ENCODE measurements at regions not wholly inside any gene's neighbourhood (a gene's known extent, or its start where the extent isn't known, plus 50 kb on each side); places are given as distances from the start of the nearest gene placed in this dataset.

DNA sequence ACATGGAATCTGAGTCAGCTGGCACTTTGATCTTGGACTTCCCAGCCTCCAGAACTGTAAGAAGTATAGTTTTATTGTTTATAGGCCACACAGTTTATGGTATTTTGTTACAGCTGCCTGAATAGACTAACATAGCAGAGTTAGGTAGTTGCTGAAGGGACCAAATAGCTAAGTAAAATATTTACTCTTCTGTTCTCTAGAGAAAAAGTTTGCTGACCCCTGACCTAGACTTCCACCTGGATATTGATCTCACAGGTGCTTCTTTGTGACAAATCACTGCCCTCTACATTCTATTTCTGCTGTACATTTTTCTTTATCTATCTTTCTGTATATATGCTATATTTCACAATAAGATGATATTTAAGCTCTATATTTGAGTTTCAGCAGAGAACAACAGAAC lies 212.5 kb downstream of the CSNK2A3 start:
- DNase-seq = no peak

DNA sequence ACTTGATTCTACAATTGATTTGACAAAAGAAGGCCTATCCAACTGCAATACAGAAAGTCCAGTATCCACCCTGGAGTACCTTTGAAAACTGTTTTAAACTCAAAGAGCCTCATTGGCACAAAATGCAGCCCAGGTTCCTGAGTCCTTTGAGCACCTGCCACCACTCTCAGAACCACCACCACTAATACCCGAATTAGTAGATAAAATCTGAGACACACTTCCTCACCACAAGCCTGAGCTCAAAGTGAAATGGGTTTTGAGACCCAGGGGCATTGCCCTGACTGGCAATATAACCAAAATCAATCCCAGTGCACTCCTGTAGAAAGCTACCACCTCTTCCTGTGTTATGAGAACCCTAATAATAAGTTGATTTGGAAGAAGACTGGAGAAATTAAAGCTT lies 215.7 kb downstream of the CSNK2A3 start:
- DNase-seq = no peak

DNA sequence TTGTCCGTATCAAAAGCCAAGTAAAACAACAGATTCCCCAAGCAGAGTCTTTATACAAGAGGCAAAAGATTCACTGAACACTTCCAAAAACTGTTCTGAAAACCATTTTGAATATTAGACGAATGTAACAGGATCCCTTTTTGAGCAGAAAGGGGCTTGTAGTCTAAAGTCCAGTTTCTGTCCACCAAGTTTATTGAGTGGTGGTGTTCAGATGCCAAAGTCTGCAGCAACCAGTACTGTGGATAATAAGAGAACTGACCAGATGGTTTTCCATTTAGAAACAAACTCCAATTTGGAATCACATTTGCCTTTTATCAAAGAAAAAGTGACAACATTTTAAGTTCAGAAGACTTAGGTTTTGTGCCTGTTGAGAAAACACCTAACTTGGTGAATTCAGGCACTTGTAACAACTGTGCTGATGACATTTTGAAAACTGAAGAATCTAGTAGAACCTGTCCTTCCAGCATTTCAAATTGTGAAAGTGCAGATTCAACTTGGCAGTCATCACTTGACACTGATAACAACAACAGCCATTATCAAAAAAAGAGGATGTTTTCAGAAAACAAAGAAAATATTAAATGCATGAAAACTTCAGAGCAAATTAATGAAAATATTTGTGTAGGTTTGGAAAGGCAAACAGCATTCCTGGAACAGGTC lies 217.1 kb downstream of the CSNK2A3 start:
- DNase-seq = no peak

GRCh38 chr11:11129118-11129517 lies 223.9 kb downstream of the CSNK2A3 start:
- no peak for DNase-seq

DNA sequence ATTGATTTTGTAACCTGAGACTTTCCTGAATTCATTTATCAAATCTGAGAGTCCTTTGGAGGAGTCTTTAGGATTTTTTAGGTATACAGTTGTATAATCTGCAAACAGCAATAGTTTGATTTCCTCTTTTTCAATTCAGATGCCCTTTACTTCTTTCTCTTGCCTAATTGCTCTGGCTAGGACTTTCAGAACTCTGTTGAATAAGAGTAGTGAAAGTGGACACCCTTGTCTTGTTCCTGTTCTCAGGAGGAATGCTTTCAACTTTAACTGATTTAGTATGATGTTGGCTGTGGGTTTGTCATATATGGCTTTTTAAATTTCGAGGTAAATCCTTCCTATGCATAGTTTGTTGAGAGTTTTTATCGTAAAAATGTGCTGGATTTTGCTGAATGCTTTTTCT lies 227.4 kb downstream of the CSNK2A3 start:
- DNase-seq = no peak

- no peak for DNase-seq
These were observed 230.3 kb downstream of the CSNK2A3 start for GRCh38 chr11:11122749-11123148.

DNA sequence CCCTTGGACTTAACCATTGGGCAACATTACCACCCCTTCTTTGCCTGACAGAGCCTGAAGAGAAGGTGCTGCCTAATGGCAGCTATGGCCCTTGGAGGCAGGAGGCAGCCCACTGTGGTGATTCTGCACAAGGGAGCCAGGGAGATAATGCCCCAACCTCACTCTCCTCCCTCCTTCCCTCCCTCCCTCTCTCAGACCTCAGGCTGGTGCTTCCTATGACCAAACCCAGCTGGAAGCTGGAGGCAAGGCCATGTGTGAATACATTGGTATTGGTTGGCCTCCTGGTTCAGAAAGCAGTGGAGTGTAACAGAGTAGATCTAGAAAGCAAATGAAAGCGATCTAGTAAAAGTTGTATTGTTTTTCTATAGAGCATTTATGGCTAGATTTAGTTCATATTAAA lies 233.1 kb downstream of the CSNK2A3 start:
- no peak for DNase-seq

DNA sequence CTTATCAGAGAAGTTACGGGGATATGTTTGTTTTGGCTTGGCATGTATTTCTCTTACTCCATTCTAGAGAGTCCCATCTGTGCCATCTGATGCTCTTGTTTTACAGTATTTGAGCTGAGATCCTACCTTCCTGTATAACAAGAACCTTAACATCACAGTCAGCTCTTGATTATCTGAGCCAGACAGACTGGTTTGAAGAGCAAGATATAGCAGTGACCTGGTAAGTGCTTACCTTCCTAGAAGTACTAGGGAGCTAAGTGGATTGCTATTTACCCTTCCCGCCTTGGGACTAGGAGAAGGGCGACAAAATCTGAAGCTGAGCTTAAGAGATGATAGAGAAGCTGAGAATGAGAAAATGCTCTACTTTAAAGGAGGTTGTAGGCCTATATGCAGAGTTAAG lies 235.3 kb downstream of the CSNK2A3 start:
- DNase-seq = no peak

- DNase-seq = no peak
These were observed 237.6 kb downstream of the CSNK2A3 start for GRCh38 chr11:11115475-11115874.

DNA sequence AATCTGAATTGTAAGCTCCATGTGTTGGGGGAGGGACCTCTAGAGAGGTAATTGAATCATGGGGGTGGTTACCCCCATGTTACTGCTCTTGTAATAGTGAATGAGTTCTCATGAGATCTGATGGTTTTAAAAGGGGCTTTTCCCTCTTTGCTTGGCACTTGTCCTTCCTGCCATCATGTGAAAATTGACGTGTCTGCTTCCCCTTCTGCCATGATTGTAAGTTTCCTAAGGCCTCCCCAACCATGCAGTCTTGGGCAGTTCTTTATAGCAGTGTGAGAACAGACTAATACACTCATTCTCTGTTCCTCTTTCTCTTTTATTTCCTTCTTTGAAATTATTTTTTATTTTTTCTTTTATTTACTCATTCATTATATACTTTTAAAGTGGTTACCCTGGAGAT lies 239.4 kb downstream of the CSNK2A3 start:
- DNase-seq = no peak

- no peak for DNase-seq
These were observed 245.0 kb downstream of the CSNK2A3 start for GRCh38 chr11:11108026-11108425.

GRCh38 chr11:11107076-11107723 lies 245.8 kb downstream of the CSNK2A3 start:
- DNase-seq = no peak

GRCh38 chr11:11105361-11105760 lies 247.5 kb upstream of the ZBED5 start:
- DNase-seq = no peak

- DNase-seq = no peak
These were observed 238.2 kb upstream of the ZBED5 start for GRCh38 chr11:11095831-11096723.

- DNase-seq = no peak
These were observed 232.6 kb upstream of the ZBED5 start for GRCh38 chr11:11090495-11090894.

GRCh38 chr11:11089805-11090204 lies 232.0 kb upstream of the ZBED5 start:
- DNase-seq = no peak

- no peak for DNase-seq
These were observed 229.1 kb upstream of the ZBED5 start for GRCh38 chr11:11086979-11087378.

DNA sequence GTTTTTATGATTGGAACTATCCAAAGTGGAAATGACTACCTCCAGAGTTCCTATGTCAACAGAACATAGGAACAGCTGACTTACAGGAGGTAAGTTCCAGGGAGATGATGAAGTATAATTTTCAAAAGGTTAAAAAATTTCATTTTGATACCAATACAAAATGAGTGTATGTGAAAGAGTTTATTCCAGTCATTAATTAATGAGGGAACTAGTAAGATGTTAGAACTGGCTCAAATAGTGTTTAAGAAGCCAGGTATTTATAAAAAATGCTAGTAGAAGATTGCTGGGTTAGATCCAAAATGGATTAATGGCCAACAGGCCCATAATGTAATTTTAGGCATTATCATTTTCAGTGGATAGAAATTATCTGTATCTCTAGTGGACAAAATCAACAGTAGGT lies 227.7 kb upstream of the ZBED5 start:
- no peak for DNase-seq

DNA sequence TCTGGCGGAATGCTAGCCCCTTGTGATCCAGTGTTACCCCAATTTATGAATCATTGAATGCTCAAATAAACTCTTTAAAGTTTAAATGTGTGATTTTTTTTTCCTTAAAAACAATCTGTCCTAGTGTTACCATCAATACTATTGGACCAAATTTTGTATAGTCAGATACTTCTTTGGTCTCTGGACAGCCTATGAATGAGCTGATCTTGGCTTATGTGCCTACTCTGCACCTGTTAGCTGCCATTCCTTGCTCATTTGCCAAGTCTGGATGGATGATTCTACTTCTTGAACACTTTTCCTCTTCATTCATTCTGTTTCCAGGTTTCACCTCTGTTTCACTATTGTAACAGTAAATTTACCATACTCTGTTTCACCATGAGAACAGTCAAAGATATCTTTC lies 226.5 kb upstream of the ZBED5 start:
- no peak for DNase-seq

DNA sequence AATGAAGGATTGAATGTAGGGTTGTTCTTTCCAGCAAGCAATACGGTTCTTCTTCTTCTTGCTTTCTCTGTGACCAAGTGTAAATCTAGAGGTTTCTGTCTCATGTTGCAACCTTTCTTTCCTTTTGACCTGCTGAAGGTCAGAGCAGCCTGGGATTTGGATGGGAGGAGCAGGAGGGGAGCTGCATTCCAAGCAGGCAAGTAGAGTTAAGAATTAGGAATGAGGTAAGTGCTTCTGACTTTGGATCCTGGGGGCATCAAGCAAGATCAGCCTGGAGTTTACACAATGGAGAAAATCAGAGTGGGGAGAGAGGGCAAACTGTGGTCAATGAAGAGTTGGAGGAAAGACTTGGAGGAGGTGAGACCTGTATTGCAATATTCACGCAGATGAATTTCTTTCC lies 225.6 kb upstream of the ZBED5 start:
- no peak for DNase-seq

DNA sequence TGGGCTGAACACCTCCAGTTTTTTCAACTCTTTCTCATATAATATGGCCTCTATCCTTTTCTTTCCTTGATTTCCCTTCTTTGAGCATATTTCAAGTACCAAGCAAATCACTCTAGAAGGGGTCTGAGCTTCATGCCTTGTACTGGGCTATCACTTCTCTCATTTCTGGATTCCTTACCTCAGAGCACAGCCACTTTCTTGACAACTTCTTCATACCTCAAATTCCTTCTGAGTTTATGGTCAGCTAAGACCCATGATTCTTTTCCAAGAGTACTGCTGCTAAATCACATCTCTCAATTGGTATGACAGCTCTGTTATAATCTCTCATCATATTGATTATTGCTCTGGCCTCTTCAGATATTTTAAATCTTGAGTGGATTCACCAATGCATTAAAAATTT lies 224.8 kb upstream of the ZBED5 start:
- no peak for DNase-seq

DNA sequence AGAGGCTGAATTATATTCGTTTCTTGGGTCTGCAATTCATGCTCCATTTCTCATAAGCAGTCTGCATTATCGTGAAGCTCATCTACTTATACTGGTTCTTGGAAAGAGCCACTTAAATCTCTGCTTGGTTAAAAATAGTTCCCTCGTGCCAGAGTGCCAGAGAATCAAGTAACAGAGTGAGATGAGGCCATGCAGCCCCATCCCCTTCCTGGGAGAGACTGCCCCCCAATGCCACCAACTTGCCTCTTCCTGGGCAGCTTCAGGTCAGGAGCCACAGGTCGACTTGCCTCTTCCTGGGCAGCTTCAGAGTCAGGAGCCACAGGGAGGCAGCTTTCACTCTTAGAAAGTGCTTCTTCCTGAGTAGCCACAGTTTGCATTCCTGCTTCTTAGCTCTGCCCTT lies 223.9 kb upstream of the ZBED5 start:
- no peak for DNase-seq

- no peak for DNase-seq
These were observed 223.4 kb upstream of the ZBED5 start for GRCh38 chr11:11081288-11081687.

Data from hypothalamus (tissue), 51 donors.